HL-60 (cell line): ENCODE measurements at regions not wholly inside any gene's neighbourhood (a gene's known extent, or its start where the extent isn't known, plus 50 kb on each side); places are given as distances from the start of the nearest gene placed in this dataset.

Source experiments
- CTCF ChIP-seq: IDR thresholded peaks from one replicate; pipeline ENCODE4 v1.5.1; 2011; ENCODE audit warnings: low read length, control low read depth, inconsistent platforms; ENCODE audit not compliant: insufficient read depth
- GABPA ChIP-seq: IDR thresholded peaks from 2 replicates; pipeline ENCODE4 v1.6.1; 2012; ENCODE audit warnings: low read depth
- SPI1 ChIP-seq: IDR thresholded peaks from 2 replicates; pipeline ENCODE4 v1.6.1; 2012; ENCODE audit warnings: low read depth, mild to moderate bottlenecking, borderline replicate concordance

DNA sequence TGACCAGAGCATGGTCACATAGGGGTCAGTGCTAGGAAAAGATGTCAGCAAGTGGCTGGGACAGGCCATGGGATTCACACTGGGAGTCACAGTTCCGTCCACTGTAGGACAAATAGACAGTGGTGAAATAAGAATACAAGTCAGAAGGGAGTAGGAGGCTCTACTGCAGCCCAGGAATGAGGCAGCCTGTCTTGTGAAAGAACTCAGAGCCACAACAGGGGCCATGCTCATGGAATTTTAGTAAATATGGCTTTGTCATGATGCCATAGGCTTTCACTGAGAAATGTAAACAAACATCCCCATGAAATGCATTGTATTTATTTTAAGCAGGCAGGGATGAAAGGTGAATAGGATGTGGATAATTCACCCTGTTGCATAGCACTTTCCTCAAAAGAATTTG, 504.3 kb downstream of the SOX11 start:
- TF ChIP-seq CTCF (no peak), GABPA (no peak), SPI1 (no peak)
